Spleen (tissue), 11 donors: ENCODE measurements at regions not wholly inside any gene's neighbourhood (a gene's known extent, or its start where the extent isn't known, plus 50 kb on each side); places are given as distances from the start of the nearest gene placed in this dataset.

Source experiments
- DNase-seq: peaks from one replicate; pipeline ENCODE4 v3.0.0-alpha.2; 2020
- H3K27ac ChIP-seq, 8 donors: fragments of 200-600 bp; sonication (generic) in 7 of 8; 1 replicate in 4 of 8; 2 replicates in 4 of 8; pipeline versions ENCODE4 v1.5.0 to v1.8.0; 2016 to 2021; ENCODE audit warnings: inconsistent platforms in 4 of 8, mild to moderate bottlenecking in 4 of 8, moderate library complexity in 1 of 8
- H3K27me3 ChIP-seq, 7 donors: fragments of 200-600 bp; sonication (generic) in 6 of 7; replicated peaks in 1 of 7; 1 replicate in 4 of 7; 2 replicates in 3 of 7; pipeline versions ENCODE4 v1.5.0 to v1.8.0; 2016 to 2021; ENCODE audit warnings: inconsistent platforms in 3 of 7, mild to moderate bottlenecking in 1 of 7
- H3K36me3 ChIP-seq, 6 donors: fragments of 200-600 bp; sonication (generic) in 5 of 6; 1 replicate in 4 of 6; 2 replicates in 2 of 6; pipeline versions ENCODE4 v1.5.0 to v1.8.0; 2016 to 2021; ENCODE audit warnings: inconsistent platforms in 2 of 6
- H3K4me1 ChIP-seq, 6 donors: fragments of 200-600 bp; sonication (generic) in 5 of 6; 1 replicate in 3 of 6; 2 replicates in 3 of 6; pipeline versions ENCODE4 v1.5.0 to v1.8.0; 2016 to 2021; ENCODE audit warnings: inconsistent platforms in 3 of 6
- H3K4me3 ChIP-seq, 8 donors: fragments of 200-600 bp; sonication (generic) in 7 of 8; 1 replicate in 4 of 8; 2 replicates in 4 of 8; pipeline versions ENCODE4 v1.5.0 to v1.8.0; 2016 to 2021; ENCODE audit warnings: inconsistent platforms in 4 of 8, mild to moderate bottlenecking in 4 of 8, moderate library complexity in 2 of 8
- H3K9me3 ChIP-seq, 8 donors: fragments of 200-600 bp; sonication (generic) in 7 of 8; 1 replicate in 4 of 8; 2 replicates in 4 of 8; pipeline versions ENCODE4 v1.5.0 to v1.8.0; 2016 to 2021; ENCODE audit warnings: inconsistent platforms in 4 of 8
- POLR2A ChIP-seq, 3 donors: fragments of 450-650 bp; IDR thresholded peaks; one replicate each; pipeline ENCODE4 v1.5.1; 2017; ENCODE audit warnings: antibody characterized with exemption in 3 of 3, mild to moderate bottlenecking in 1 of 3
- POLR2AphosphoS5 ChIP-seq, 3 donors: sonication (generic); formaldehyde crosslinking; IDR thresholded peaks; one replicate each; pipeline ENCODE4 v1.5.1; 2017; ENCODE audit warnings: antibody characterized with exemption in 3 of 3
- WGBS, 5 donors: extraction: QIAGEN DNeasy Blood & Tissue Kit in 3 of 5; methylation state at CpG; one replicate each; pipeline versions ENCODE4 v1.1.5 to v1.1.7; 2013 to 2018; 5-methylcytosine and 5-hydroxymethylcytosine counted together
- intact Hi-C: fragments of 100-400 bp; cut with DNase I; formaldehyde crosslinking; loops from one replicate; pipeline ENCODE4 v1.15.0; 2023; ENCODE audit warnings: low total_unique reads
- TF ChIP-seq, protein P1 (sequence below), 11 experiments: fragments of 200-600 bp in 7 of 11; fragments of 450-650 bp in 4 of 11; sonication (generic) in 4 of 11; IDR thresholded peaks in 8 of 11; conservative IDR thresholded peaks in 3 of 11; 1 replicate in 7 of 11; 2 replicates in 4 of 11; pipeline versions ENCODE4 v1.4.0 to v1.8.0; 2016 to 2021; ENCODE audit warnings: antibody characterized with exemption in 11 of 11, inconsistent platforms in 4 of 11, mild to moderate bottlenecking in 1 of 11
- donor health status: healthy with polysubstance abuse.
- donor health status: DM: no; HTN: no; CAD: no; lungs with moderate emphysema.
- donor health status: DM: no; HTN: no; CAD: no.
- donor health status: Bipolar disorder and iron deficiency.
- donor health status: healthy.
- donor health status: DM: no; HTN: no; CAD: no.
- donor health status: DM: yes; HTN: yes; CAD: no.

DNA sequence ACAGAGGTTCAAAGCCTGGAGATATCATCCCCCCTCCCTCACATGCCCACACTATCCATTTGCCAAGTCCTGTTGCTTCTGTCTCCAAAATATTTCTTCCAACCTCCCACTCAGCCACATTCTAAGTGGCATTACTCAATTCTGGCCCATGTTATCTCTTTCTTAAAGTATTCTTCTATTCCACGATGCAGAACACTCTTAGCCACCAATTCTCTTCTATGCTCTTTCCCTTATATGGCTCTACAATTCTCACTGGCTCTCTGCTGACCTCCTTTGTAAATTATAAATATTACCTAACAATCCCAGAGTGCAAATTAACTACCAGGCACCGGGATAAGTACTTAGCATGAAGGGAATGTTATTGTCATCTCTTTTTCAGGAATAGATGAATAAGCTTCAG is 82.4 kb downstream of the KCNJ2 start:
- peaks cover 0 to 6% (median 0%) of the 10 kb centered on the region in 8 donors for H3K9me3 ChIP-seq
- no peak for TF ChIP-seq POLR2AphosphoS5 (IDR thresholded peaks at IDR 0.05)
- TF ChIP-seq, protein P1, sequence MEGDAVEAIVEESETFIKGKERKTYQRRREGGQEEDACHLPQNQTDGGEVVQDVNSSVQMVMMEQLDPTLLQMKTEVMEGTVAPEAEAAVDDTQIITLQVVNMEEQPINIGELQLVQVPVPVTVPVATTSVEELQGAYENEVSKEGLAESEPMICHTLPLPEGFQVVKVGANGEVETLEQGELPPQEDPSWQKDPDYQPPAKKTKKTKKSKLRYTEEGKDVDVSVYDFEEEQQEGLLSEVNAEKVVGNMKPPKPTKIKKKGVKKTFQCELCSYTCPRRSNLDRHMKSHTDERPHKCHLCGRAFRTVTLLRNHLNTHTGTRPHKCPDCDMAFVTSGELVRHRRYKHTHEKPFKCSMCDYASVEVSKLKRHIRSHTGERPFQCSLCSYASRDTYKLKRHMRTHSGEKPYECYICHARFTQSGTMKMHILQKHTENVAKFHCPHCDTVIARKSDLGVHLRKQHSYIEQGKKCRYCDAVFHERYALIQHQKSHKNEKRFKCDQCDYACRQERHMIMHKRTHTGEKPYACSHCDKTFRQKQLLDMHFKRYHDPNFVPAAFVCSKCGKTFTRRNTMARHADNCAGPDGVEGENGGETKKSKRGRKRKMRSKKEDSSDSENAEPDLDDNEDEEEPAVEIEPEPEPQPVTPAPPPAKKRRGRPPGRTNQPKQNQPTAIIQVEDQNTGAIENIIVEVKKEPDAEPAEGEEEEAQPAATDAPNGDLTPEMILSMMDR (IDR thresholded peaks at IDR 0.05 in 8 of 11, conservative IDR thresholded peaks at IDR 0.05 in 3 of 11) = no peak
- no peak for TF ChIP-seq POLR2A (IDR thresholded peaks at IDR 0.05)
- no peak for DNase-seq
- no peaks in the 10 kb centered on the region for H3K36me3 ChIP-seq
- no peaks in the 10 kb centered on the region for H3K4me1 ChIP-seq
- H3K27me3 ChIP-seq = no peaks in the 10 kb centered on the region
- intact Hi-C loops = no loop called here
- no peak overlapping the region for H3K4me3 ChIP-seq
- no peak overlapping the region for H3K27ac ChIP-seq
- 57 to 80% (median 77%) methylated on average over 2 of the region's 2 CpGs for WGBS, 5 donors

DNA sequence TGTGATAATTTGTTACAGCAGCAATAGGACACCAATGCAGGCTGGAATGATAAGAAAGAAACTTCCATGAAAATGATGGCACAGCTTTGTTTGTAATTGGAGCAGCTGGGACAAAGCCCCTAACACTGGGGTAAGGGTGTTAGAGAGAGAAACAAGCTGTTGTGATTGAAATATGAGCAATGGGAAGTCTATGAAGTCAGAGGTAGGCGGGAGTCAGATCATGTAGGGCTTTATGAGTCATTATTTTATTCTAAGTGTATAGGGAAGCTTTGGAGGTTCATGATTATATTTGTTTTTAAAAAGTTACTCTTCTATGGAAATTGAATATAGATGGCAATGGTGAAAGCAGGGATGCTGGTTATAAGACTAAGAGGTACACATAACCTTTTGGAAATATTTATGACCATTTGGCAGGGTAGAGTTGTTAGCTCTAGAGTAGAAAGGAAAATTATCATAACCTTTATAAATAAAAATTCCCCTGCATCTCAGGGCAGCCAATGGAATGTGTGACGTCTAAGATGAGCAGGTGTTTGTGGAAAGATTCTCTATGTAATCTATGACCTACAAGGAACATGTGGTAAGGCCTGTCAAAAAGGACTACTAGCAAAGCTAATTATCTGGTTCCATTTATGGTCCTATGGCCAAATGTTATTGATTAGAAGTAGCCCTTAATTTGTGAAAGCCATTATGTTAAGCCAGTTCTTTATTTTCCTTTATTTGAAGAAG is 85.6 kb downstream of the KCNJ2 start:
- intact Hi-C loops = no loop called here
- Histone ChIP-seq H3K36me3 (no peaks in the 10 kb centered on the region), H3K27ac (no peak overlapping the region), H3K9me3 (no peaks in the 10 kb centered on the region), H3K4me3 (no peak overlapping the region), H3K27me3 (no peaks in the 10 kb centered on the region), H3K4me1 (no peaks in the 10 kb centered on the region)
- TF ChIP-seq, protein P1 (IDR thresholded peaks at IDR 0.05 in 8 of 11, conservative IDR thresholded peaks at IDR 0.05 in 3 of 11) = no peak
- TF ChIP-seq POLR2AphosphoS5 (IDR thresholded peaks at IDR 0.05) (no peak), POLR2A (IDR thresholded peaks at IDR 0.05) (no peak)
- no peak for DNase-seq
- WGBS, 5 donors = 80 to 91% (median 82%) methylated on average over 2 of the region's 2 CpGs

- Histone ChIP-seq H3K27me3 (no peaks in the 10 kb centered on the region), H3K27ac (no peak overlapping the region), H3K4me1 (no peaks in the 10 kb centered on the region), H3K36me3 (no peaks in the 10 kb centered on the region), H3K4me3 (no peak overlapping the region), H3K9me3 (no peaks in the 10 kb centered on the region)
- TF ChIP-seq POLR2A (IDR thresholded peaks at IDR 0.05) (no peak), POLR2AphosphoS5 (IDR thresholded peaks at IDR 0.05) (no peak)
- TF ChIP-seq, protein P1 (IDR thresholded peaks at IDR 0.05 in 8 of 11, conservative IDR thresholded peaks at IDR 0.05 in 3 of 11) = no peak
- no peak for DNase-seq
- WGBS, 5 donors = 90 to 98% (median 93%) methylated on average over 2 of the region's 2 CpGs
- intact Hi-C loops = no loop called here
Measured at GRCh38 chr17:70256751-70257150, 87.4 kb downstream of the KCNJ2 start.

DNA sequence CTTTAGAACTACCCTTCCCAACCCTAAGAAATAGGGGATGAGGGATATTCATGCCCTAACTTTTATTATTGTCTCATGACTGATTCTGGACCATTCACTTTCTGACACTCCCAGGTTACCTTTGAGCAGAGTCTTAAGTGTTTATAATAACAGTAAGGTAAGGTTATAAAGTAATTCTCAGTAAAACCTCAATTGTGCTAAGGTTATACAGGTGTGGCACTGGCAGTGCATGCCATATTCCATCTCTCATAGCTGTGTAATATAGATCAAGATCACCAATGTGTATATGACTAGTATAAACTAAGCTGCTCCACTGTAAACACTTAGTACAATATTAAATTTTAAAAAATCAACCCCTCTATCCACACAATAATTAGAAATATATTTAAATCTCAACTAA is 89.1 kb downstream of the KCNJ2 start:
- H3K27ac ChIP-seq = no peak overlapping the region
- intact Hi-C loops = no loop called here

More for the DNA sequence above, 89.1 kb downstream of the KCNJ2 start:
- no peaks in the 10 kb centered on the region for H3K4me1 ChIP-seq
- H3K36me3 ChIP-seq = no peaks in the 10 kb centered on the region
- no peak overlapping the region for H3K4me3 ChIP-seq
- TF ChIP-seq POLR2AphosphoS5 (IDR thresholded peaks at IDR 0.05) = no peak
- no peak for TF ChIP-seq POLR2A (IDR thresholded peaks at IDR 0.05)
- TF ChIP-seq, protein P1 (IDR thresholded peaks at IDR 0.05 in 8 of 11, conservative IDR thresholded peaks at IDR 0.05 in 3 of 11) = no peak
- no peak for DNase-seq
- H3K27me3 ChIP-seq = no peaks in the 10 kb centered on the region
- no peaks in the 10 kb centered on the region for H3K9me3 ChIP-seq
